Esophagus muscularis mucosa (tissue), 4 donors: ENCODE measurements at regions not wholly inside any gene's neighbourhood (a gene's known extent, or its start where the extent isn't known, plus 50 kb on each side); places are given as distances from the start of the nearest gene placed in this dataset.

Experiments
- DNase-seq: peaks from one replicate; pipeline ENCODE4 v3.0.0-alpha.2; 2017; ENCODE audit errors: extremely low spot score
- H3K27ac ChIP-seq, 4 donors: fragments of 200-600 bp; sonication (generic); replicated peaks in 1 of 4; 1 replicate in 3 of 4; 2 replicates in 1 of 4; pipeline ENCODE4 v1.5.1; 2016 to 2019; ENCODE audit warnings: mild to moderate bottlenecking in 1 of 4
- H3K27me3 ChIP-seq, 4 donors: fragments of 200-600 bp; sonication (generic); one replicate each; pipeline versions ENCODE4 v1.5.1 to v1.6.0; 2016 to 2019
- H3K36me3 ChIP-seq, 4 donors: fragments of 200-600 bp; sonication (generic); one replicate each; pipeline ENCODE4 v1.5.1; 2016 to 2019
- H3K4me1 ChIP-seq, 4 donors: fragments of 200-600 bp; sonication (generic); one replicate each; pipeline ENCODE4 v1.5.1; 2016 to 2019
- H3K4me3 ChIP-seq, 4 donors: fragments of 200-600 bp; sonication (generic); 1 replicate in 2 of 4; 2 replicates in 2 of 4; pipeline ENCODE4 v1.5.1; 2016 to 2019; ENCODE audit warnings: mild to moderate bottlenecking in 4 of 4, moderate library complexity in 1 of 4
- H3K9me3 ChIP-seq, 4 donors: fragments of 200-600 bp; sonication (generic); 1 replicate in 3 of 4; 2 replicates in 1 of 4; pipeline ENCODE4 v1.5.1; 2016 to 2019
- CTCF ChIP-seq, 3 experiments: fragments of 200-600 bp in 2 of 3; fragments of 450-650 bp in 1 of 3; sonication (generic) in 2 of 3; IDR thresholded peaks; one replicate each; pipeline ENCODE4 v1.5.1; 2017 to 2019; ENCODE audit warnings: antibody characterized with exemption in 3 of 3, mild to moderate bottlenecking in 2 of 3, moderate library complexity in 1 of 3
- EP300 ChIP-seq: sonication (generic); formaldehyde crosslinking; IDR thresholded peaks from one replicate; pipeline ENCODE4 v1.6.1; 2017; ENCODE audit warnings: antibody characterized with exemption
- POLR2A ChIP-seq: fragments of 450-650 bp; IDR thresholded peaks from one replicate; pipeline ENCODE4 v1.6.1; 2017; ENCODE audit warnings: antibody characterized with exemption, moderate library complexity, mild to moderate bottlenecking, low read depth
- POLR2AphosphoS5 ChIP-seq, 2 donors: sonication (generic); formaldehyde crosslinking; IDR thresholded peaks; one replicate each; pipeline ENCODE4 v1.6.1; 2017; ENCODE audit warnings: antibody characterized with exemption in 2 of 2
- WGBS: methylation state at CpG from one replicate; pipeline ENCODE4 v1.1.5; 2018; 5-methylcytosine and 5-hydroxymethylcytosine counted together
- intact Hi-C: fragments of 100-400 bp; cut with DNase I; formaldehyde crosslinking; loops from one replicate; pipeline ENCODE4 v1.15.1; 2023

GRCh38 chr1:98130408-98130807, 209.6 kb upstream of the DPYD start:
- intact Hi-C loops: no loop called here
- 53% methylated on average over 1 of the region's 1 CpG for WGBS

GRCh38 chr1:98129491-98129890, 208.7 kb upstream of the DPYD start:
- Histone ChIP-seq H3K4me3 (no peak overlapping the region), H3K9me3 (no peaks in the 10 kb centered on the region), H3K27ac (no peak overlapping the region), H3K36me3 (no peaks in the 10 kb centered on the region), H3K27me3 (no peaks in the 10 kb centered on the region), H3K4me1 (no peaks in the 10 kb centered on the region)
- 57% methylated on average over 1 of the region's 1 CpG for WGBS
- TF ChIP-seq POLR2AphosphoS5 (IDR thresholded peaks at IDR 0.05) (no peak), EP300 (no peak), CTCF (IDR thresholded peaks at IDR 0.05) (no peak), POLR2A (no peak)
- intact Hi-C loops: no loop called here
- no peak for DNase-seq

More at GRCh38 chr1:98130408-98130807, 209.6 kb upstream of the DPYD start:
- Histone ChIP-seq H3K9me3 (no peaks in the 10 kb centered on the region), H3K36me3 (no peaks in the 10 kb centered on the region), H3K27ac (no peak overlapping the region), H3K4me1 (no peaks in the 10 kb centered on the region), H3K4me3 (no peak overlapping the region), H3K27me3 (no peaks in the 10 kb centered on the region)
- TF ChIP-seq EP300 (no peak), POLR2A (no peak), CTCF (IDR thresholded peaks at IDR 0.05) (no peak), POLR2AphosphoS5 (IDR thresholded peaks at IDR 0.05) (no peak)
- no peak for DNase-seq

- no peak for TF ChIP-seq CTCF (IDR thresholded peaks at IDR 0.05)
- TF ChIP-seq POLR2A: no peak
- no peak for TF ChIP-seq POLR2AphosphoS5 (IDR thresholded peaks at IDR 0.05)
- TF ChIP-seq EP300: no peak
- H3K9me3 ChIP-seq: no peaks in the 10 kb centered on the region
- H3K36me3 ChIP-seq: no peaks in the 10 kb centered on the region
- H3K27ac ChIP-seq: no peak overlapping the region
- no peaks in the 10 kb centered on the region for H3K4me1 ChIP-seq
- no peak for DNase-seq
- intact Hi-C loops: no loop called here
- H3K27me3 ChIP-seq: no peaks in the 10 kb centered on the region
- no peak overlapping the region for H3K4me3 ChIP-seq
Observed at GRCh38 chr1:98126740-98127139, 205.9 kb upstream of the DPYD start.

GRCh38 chr1:98121646-98122045, 200.8 kb upstream of the DPYD start:
- H3K9me3 ChIP-seq: no peaks in the 10 kb centered on the region
- H3K27me3 ChIP-seq: no peaks in the 10 kb centered on the region
- no peaks in the 10 kb centered on the region for H3K4me1 ChIP-seq
- TF ChIP-seq EP300: no peak
- no peak for TF ChIP-seq POLR2A
- TF ChIP-seq POLR2AphosphoS5 (IDR thresholded peaks at IDR 0.05): no peak
- no peak for TF ChIP-seq CTCF (IDR thresholded peaks at IDR 0.05)
- no peak overlapping the region for H3K27ac ChIP-seq
- H3K4me3 ChIP-seq: no peak overlapping the region
- H3K36me3 ChIP-seq: no peaks in the 10 kb centered on the region
- WGBS: 17% methylated on average over 1 of the region's 1 CpG
- no peak for DNase-seq
- intact Hi-C loops: no loop called here

- no peaks in the 10 kb centered on the region for H3K4me1 ChIP-seq
- no peaks in the 10 kb centered on the region for H3K36me3 ChIP-seq
- no peak for DNase-seq
- H3K4me3 ChIP-seq: no peak overlapping the region
- H3K27ac ChIP-seq: no peak overlapping the region
- no peaks in the 10 kb centered on the region for H3K9me3 ChIP-seq
- WGBS: 38% methylated on average over 1 of the region's 1 CpG
- TF ChIP-seq EP300 (no peak), POLR2AphosphoS5 (IDR thresholded peaks at IDR 0.05) (no peak), CTCF (IDR thresholded peaks at IDR 0.05) (no peak), POLR2A (no peak)
- no peaks in the 10 kb centered on the region for H3K27me3 ChIP-seq
- intact Hi-C loops: no loop called here
Observed at GRCh38 chr1:98119796-98120195, 199.0 kb upstream of the DPYD start.
